Sigmoid colon (tissue), 4 donors: ENCODE measurements at regions not wholly inside any gene's neighbourhood (a gene's known extent, or its start where the extent isn't known, plus 50 kb on each side); places are given as distances from the start of the nearest gene placed in this dataset.

Experiments
- EP300 ChIP-seq, 4 donors: sonication (generic); formaldehyde crosslinking; IDR thresholded peaks; one replicate each; pipeline ENCODE4 v1.6.1; 2017; ENCODE audit warnings: antibody characterized with exemption in 4 of 4
- POLR2A ChIP-seq, 2 donors: fragments of 450-650 bp; IDR thresholded peaks; one replicate each; pipeline ENCODE4 v1.6.1; 2016; ENCODE audit warnings: antibody characterized with exemption in 2 of 2, mild to moderate bottlenecking in 2 of 2, moderate library complexity in 2 of 2
- POLR2AphosphoS5 ChIP-seq, 4 donors: sonication (generic); formaldehyde crosslinking; IDR thresholded peaks; one replicate each; pipeline ENCODE4 v1.6.1; 2017; ENCODE audit warnings: antibody characterized with exemption in 4 of 4
- TF ChIP-seq, protein P1 (sequence below), 4 experiments: fragments of 450-650 bp in 3 of 4; fragments of 200-600 bp in 1 of 4; IDR thresholded peaks; one replicate each; pipeline ENCODE4 v1.5.1; 2016 to 2019; ENCODE audit warnings: antibody characterized with exemption in 4 of 4, mild to moderate bottlenecking in 3 of 4, moderate library complexity in 2 of 4

- TF ChIP-seq POLR2A (IDR thresholded peaks at IDR 0.05) (no peak), EP300 (IDR thresholded peaks at IDR 0.05) (no peak), POLR2AphosphoS5 (IDR thresholded peaks at IDR 0.05) (no peak)
- TF ChIP-seq, protein P1, sequence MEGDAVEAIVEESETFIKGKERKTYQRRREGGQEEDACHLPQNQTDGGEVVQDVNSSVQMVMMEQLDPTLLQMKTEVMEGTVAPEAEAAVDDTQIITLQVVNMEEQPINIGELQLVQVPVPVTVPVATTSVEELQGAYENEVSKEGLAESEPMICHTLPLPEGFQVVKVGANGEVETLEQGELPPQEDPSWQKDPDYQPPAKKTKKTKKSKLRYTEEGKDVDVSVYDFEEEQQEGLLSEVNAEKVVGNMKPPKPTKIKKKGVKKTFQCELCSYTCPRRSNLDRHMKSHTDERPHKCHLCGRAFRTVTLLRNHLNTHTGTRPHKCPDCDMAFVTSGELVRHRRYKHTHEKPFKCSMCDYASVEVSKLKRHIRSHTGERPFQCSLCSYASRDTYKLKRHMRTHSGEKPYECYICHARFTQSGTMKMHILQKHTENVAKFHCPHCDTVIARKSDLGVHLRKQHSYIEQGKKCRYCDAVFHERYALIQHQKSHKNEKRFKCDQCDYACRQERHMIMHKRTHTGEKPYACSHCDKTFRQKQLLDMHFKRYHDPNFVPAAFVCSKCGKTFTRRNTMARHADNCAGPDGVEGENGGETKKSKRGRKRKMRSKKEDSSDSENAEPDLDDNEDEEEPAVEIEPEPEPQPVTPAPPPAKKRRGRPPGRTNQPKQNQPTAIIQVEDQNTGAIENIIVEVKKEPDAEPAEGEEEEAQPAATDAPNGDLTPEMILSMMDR (IDR thresholded peaks at IDR 0.05): no peak
These were observed 191.3 kb upstream of the PTPRZ1 start for GRCh38 chr7:121681700-121682099.
